ELF-1 (cell line): ENCODE measurements at regions not wholly inside any gene's neighbourhood (a gene's known extent, or its start where the extent isn't known, plus 50 kb on each side); places are given as distances from the start of the nearest gene placed in this dataset.

Experiments used
- DNase-seq: peaks from one replicate; pipeline ENCODE4 v3.0.0-alpha.2; 2016; ENCODE audit warnings: low read depth, low spot score

GRCh38 chr5:90134892-90135291, 274.7 kb downstream of the CETN3 start:
- no peak for DNase-seq

DNA sequence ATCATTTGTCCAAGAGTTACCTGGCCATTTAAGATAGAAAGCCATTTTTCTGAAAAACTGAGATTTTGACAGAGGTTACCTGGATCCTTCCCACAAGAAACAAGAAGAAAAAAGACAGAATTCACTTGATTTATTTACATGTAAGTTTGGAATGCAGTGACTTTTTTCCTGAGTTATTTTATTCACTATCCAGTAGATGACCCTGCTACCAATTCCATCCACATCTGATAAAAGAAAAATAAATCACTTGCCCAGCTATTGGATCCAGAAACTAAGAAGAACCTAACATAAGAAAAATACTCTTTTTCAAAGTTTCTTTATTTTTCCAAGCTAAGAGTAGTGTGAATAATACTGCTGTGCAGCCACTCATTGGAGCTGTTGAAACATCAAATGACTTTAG, 275.2 kb downstream of the CETN3 start:
- DNase-seq = no peak

DNA sequence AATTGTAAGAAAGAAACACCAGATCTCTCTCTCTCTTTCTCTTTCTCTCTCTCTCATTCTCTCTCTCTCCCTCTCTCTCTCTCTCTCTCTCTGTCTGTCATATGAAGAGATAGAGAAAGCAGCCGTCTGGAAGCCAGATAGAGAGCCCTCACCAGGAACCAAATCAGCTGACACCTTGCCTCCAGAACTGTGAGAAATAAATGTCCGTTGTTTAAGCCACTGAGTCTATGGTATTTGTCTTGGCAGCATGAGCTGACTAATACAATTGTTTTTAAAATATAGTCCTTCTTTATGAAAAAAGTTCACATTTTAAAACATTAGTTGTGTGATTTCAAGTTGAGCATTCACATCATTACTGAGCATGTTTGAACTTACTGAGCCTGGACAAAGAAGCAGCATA, 275.6 kb downstream of the CETN3 start:
- DNase-seq = no peak

DNA sequence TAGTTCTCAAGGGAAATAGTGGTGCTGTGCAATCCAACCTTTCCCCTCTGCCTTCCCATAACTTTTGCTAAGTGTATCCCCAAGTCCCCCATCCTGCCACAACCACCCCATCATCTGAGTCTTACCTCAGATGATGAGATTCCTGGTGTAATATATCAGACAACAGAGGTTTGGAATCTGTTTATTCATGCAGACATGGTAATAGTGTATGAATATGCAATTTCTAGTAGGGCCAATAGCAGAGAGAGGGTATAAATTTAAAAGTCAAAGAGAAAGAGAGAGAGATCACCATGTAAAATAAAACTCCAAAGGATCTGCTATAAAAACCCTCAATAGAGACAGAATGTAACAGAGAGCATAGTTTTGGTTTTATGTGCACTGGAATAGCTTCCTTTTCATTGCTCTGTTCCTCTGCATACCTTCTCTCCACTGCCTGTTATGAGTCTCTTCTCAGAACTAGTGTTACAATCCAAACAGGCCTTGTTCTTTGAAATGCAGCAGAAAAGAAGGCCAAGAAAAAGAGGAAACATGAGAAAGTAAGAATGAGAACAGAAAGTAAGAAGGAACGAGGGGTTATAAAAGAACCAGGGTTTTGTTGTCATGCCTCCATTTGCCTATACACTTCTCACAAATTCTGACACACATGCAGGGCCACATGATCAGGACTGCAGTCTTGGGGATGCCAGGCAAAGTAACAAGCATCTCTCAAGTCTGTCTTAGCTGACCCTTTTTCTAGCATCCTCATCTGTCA, 278.0 kb downstream of the CETN3 start:
- DNase-seq = no peak

GRCh38 chr5:90128551-90128950, 281.0 kb downstream of the CETN3 start:
- no peak for DNase-seq

- no peak for DNase-seq
These were observed 290.0 kb downstream of the CETN3 start for GRCh38 chr5:90119531-90119971.

DNA sequence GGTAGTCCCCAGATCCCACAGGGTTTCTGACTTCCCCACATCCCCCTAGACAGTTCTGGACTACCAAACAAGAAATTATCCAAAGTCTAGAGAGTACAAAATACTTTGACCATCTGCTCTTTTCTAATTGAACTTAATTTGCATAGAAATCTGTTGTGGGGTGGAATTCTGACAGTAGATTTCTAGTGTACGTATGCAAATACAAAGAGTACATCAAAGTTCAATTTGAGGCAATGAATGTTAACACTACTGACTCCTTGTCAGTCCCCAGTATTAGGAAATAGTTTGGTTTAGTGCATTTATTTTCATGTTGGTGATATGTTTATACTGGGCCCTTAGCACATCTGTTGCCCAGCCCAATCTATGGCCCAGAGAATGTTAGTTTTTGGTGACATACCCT, 292.6 kb downstream of the CETN3 start:
- no peak for DNase-seq

GRCh38 chr5:90113108-90113507, 296.4 kb downstream of the CETN3 start:
- DNase-seq = no peak

- no peak for DNase-seq
These were observed 297.4 kb downstream of the CETN3 start for GRCh38 chr5:90112033-90112692.

DNA sequence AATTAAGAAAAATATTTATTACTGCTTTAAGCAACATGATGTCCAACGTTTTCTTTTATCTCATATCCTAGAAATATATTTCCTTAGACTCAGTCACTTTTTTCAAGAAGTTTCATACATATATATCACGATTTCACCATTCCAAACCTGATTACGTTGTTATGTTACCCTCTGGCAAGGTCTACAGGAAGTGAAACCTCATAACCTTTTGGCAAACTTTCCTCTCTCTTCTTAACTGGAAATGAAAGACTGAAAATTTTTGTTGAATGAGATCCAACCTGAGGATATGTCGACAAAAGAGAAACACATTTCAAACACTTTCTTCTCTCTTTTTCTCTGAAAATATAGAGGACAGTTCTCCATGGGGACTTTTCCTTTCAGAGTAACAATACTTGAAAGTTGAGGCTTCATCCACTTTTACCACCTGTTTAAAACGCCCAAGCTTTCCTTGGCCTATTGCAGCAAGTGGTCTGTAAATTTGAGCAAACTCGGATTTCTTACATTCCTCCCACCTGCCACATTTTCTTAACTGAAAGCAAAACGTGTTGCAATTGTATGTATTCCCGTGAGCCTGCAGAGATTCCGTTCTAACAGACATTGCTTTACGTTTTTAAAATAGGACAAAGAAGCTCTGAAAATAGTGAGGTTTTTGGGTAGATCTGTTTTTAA, 298.1 kb downstream of the CETN3 start:
- no peak for DNase-seq

DNA sequence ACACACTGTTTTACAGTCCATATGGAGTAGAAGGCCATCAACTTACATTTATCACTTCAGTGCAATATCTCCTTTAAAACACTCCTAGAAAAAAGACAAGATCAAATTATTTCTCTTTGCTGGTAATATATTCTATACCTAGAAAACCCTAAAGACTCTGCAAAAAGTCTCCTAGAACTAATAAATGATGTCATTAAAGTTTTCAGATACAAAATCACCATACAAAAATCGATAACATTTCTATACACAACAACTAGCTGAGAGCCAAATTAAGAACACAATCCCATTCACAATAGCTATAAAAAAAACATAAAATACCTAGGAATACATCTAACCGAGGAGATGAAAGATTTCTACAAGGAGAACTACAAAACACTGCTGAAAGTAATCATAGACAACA, 300.3 kb downstream of the CETN3 start:
- no peak for DNase-seq

DNA sequence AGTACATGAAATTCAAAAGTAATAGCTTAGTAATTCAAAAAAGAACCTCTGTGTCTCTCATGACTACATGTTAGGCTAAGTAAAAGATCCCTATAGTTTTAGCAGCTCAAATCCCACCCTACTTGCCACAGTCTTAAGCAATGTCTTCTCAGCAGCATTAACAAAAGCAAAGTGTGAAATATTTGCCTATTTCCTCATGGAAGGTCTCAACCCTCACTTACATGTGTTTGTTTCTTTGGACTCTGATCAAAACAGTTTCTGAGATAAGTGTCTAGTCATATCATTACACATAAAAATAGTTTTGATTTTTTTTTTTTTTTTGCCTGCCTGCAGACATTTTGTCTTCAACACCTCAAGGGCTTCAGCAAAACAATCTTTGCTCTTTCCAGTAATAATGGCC, 310.5 kb downstream of the CETN3 start:
- no peak for DNase-seq

DNA sequence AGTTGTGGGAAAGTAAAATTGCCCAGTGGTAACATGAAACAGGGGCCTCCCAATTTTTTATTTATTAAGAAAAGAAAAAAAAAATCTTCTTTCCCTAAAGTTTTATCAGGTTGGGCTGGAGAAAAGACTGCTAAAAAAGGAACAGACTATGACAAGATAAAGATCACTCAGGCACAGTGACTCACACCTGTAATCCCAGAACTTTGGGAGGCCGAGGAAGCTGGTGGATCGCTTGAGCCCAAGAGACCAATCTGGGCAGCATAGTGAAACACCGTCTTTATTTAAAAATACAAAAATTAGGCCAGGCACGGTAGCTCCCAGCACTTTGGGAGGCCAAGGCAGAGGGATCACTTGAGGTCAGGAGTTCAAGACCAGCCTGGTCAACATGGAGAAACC, 312.5 kb downstream of the CETN3 start:
- peak; percentile 14 for DNase-seq

GRCh38 chr5:90096415-90097081, 313.0 kb downstream of the CETN3 start:
- peak; percentile 71 for DNase-seq

DNA sequence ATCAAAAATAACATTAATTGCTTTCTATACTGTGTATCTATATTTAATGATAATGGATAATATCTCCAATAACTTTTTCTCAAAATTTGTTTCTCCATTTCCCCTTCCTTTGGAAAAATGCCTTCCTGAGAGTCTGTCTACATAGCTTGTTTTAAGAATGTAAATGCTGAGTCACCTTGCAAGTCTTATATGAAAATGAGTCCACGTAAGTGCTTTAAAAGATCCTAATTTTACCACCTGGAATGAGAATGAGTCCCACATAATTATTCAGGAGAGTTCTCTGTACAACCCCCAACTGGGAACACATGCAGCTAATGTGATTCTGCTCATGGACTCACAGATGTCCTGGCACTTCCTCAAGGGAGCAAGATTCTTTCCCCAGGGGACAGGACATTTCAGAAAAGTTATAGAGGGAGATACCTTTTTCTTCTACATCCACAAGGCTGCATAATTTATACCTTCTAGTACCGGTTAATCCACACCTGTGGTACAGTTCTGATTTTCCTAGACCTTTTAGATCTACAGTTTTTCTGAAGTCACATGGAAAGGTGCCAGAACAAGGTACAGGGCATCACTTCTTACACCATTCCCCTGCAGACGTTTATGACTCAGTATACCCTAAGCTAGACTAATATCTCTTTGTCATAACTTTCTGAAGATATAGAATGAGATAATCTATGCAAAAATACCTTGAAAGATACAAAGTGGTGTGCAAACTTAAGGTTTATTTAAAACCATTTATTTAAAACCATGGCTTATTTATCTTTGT, 314.1 kb downstream of the CETN3 start:
- DNase-seq = no peak

DNA sequence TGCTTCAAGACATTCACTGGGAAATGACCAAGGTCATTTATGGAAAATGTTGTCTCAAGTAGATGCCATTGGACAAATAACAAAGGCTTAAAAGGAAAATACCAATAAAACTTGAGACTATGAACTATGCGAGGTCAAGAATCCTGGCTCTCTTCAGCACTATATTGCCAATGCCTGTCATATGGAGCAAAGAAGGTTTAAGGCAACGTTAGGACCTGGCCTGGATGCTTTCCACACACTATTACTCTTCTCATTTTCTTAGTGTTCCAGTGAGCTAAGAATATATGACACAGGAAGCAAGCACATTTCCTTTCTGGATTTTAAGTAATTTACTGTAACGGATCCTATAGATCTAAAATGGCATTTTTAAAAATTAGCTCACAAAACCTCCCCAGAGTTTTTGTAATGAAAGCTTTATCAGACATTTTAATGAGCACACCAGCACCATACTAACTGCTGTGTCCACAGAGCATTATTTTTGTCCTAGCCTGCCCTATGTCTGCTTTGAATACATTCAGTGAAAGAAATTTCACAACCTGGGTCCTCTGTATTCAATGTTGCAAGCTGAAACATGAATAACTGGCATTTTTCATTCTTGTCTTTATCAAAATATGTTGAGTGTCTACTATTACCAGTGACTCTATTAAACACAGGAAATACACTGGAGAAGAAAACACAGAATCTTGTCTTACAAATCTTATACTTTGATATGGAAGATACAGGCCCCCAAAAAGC, 315.6 kb downstream of the CETN3 start:
- no peak for DNase-seq

DNA sequence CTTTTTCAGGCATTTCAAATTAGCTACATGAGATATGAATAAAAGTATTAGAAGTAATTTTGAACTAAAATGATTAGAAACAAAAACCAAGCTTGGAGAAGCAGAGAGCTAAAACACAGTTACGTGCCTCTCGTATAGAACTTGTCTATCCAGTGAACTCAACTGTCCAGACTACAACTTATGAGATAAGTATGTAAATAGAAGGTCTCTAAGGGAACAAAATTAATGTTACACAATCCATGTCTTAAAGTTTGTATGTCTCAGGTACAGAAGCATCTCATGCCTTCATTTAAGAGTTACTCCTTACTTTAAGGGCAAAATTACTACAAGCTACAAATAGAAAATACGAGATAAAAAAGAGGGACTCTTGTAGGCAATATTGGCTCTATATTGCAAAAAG, 316.8 kb downstream of the CETN3 start:
- DNase-seq = no peak

GRCh38 chr5:90084342-90084741, 325.2 kb downstream of the CETN3 start:
- peak; percentile 44 for DNase-seq

DNA sequence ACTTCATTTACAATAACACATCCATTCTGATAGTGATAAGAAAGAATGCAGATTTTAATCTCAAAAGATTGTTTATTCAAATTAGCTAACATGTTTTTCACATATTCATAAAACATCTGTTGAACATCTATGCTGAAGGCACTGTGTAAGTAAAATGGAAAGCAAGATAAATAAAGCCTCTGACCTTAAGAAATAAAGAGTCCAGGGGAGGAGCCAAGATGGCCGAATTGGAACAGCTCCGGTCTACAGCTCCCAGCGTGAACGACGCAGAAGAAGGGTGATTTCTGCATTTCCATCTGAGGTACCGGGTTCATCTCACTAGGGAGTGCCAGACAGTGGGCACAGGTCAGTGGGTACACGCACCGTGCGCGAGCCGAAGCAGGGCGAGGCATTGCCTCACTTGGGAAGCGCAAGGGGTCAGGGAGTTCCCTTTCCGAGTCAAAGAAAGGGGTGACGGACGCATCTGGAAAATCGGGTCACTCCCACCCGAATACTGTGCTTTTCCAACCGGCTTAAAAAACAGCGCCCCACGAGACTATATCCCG, 336.5 kb downstream of the CETN3 start:
- peak; percentile 13 for DNase-seq

DNA sequence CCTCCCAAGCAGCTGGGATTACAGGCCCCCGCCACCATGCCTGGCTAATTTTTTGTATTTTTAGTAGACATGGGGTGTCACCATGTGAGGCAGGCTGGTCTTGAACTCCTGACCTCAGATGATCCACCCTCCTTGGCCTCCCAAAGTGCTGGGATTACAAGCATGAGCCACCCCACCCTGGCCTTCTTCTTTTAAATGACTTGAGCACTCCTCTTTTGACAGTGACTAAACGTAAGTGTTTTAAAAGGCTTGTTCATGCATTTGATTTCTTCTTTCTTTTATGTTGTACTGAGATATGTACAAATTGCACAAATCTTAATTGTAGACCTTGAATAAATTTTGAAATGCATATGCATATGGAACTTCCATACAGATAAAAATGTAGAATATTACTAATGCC, 337.9 kb downstream of the CETN3 start:
- no peak for DNase-seq

DNA sequence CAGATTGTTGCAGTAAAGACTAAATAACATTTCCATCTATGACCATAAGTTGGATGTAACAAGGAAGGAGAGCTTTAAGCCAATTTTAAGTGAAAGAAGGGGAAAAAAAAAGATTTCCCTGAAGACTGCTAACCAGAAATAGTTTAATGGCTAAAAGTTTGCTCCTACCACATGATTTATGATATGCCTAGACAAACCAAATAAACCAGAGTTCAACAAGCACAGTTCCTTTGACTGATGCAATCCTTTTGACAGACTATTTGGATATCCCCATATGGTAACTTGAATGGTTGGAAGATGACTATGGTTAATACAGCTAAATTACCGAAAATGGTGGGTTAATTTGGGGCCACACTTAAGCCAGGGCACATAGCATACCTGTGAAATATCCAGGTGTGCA, 338.5 kb downstream of the CETN3 start:
- no peak for DNase-seq
